HG03558 (cell line): ENCODE measurements at regions not wholly inside any gene's neighbourhood (a gene's known extent, or its start where the extent isn't known, plus 50 kb on each side); places are given as distances from the start of the nearest gene placed in this dataset.

ENCODE experiments used
- ATAC-seq: cut with Tn5 transposase; IDR thresholded peaks from one replicate; pipeline ENCODE4 v1.9.1; 2021; ENCODE audit warnings: moderate number of reproducible peaks; ENCODE audit not compliant: unreplicated experiment; ENCODE audit errors: extremely low read depth

- no peak for ATAC-seq
Measured at GRCh38 chr5:167481345-167481744, 810.1 kb upstream of the WWC1 start.

- no peak for ATAC-seq
Measured at GRCh38 chr5:167482555-167482954, 808.9 kb upstream of the WWC1 start.

- ATAC-seq, result no peak
Measured at GRCh38 chr5:167485061-167485774, 806.2 kb upstream of the WWC1 start.

GRCh38 chr5:167488371-167488770 lies 803.1 kb upstream of the WWC1 start:
- ATAC-seq, result no peak

GRCh38 chr5:167489202-167489601 lies 802.2 kb upstream of the WWC1 start:
- ATAC-seq, result no peak

- ATAC-seq, result no peak
Measured at GRCh38 chr5:167503926-167504720, 787.3 kb upstream of the WWC1 start.

GRCh38 chr5:167507463-167508233 lies 783.8 kb upstream of the WWC1 start:
- no peak for ATAC-seq

- no peak for ATAC-seq
Measured at GRCh38 chr5:167509076-167509475, 782.4 kb upstream of the WWC1 start.

GRCh38 chr5:167511276-167511675 lies 780.2 kb upstream of the WWC1 start:
- no peak for ATAC-seq

GRCh38 chr5:167512111-167512510 lies 779.3 kb upstream of the WWC1 start:
- no peak for ATAC-seq

GRCh38 chr5:167513381-167513780 lies 778.1 kb upstream of the WWC1 start:
- no peak for ATAC-seq

- no peak for ATAC-seq
Measured at GRCh38 chr5:167514461-167514860, 777.0 kb upstream of the WWC1 start.

- ATAC-seq, result no peak
Measured at GRCh38 chr5:167525004-167525403, 766.4 kb upstream of the WWC1 start.

GRCh38 chr5:167528651-167529050 lies 762.8 kb upstream of the WWC1 start:
- ATAC-seq, result no peak

- no peak for ATAC-seq
Measured at GRCh38 chr5:167530548-167530947, 760.9 kb upstream of the WWC1 start.

GRCh38 chr5:167533814-167534795 lies 757.3 kb upstream of the WWC1 start:
- no peak for ATAC-seq

- no peak for ATAC-seq
Measured at GRCh38 chr5:167539747-167540146, 751.7 kb upstream of the WWC1 start.

- ATAC-seq, result no peak
Measured at GRCh38 chr5:167546270-167546669, 745.2 kb upstream of the WWC1 start.

- ATAC-seq, result no peak
Measured at GRCh38 chr5:167552356-167552755, 739.1 kb upstream of the WWC1 start.

- no peak for ATAC-seq
Measured at GRCh38 chr5:167553511-167553910, 737.9 kb upstream of the WWC1 start.
